ENCODE measurements at regions not wholly inside any gene's neighbourhood (a gene's known extent, or its start where the extent isn't known, plus 50 kb on each side); places are given as distances from the start of the nearest gene placed in this dataset.
A peak's percentile ranks its signal among the peaks of the same experiment; 100 is the strongest.

- no peak overlapping the region for H3K4me3 ChIP-seq (ENCODE audit: low read depth, low read length)
- TF ChIP-seq CTCF (IDR thresholded peaks at IDR 0.05; ENCODE audit: low read depth, low read length, missing control alignments) = no peak
- in situ Hi-C loops (cut with HindIII; ENCODE audit: low sequenced_read_pairs) = no loop called here
- DNase-seq (ENCODE audit: low read depth) = no peak
Measured at GRCh38 chr3:72158639-72159326, 373.8 kb upstream of the PROK2 start.

- DNase-seq (ENCODE audit: low read depth) = no peak
- in situ Hi-C loops (cut with HindIII; ENCODE audit: low sequenced_read_pairs) = no loop called here
- H3K4me3 ChIP-seq (ENCODE audit: low read depth, low read length) = no peak overlapping the region
- TF ChIP-seq CTCF (IDR thresholded peaks at IDR 0.05; ENCODE audit: low read depth, low read length, missing control alignments) = no peak
Measured at GRCh38 chr3:72157748-72158638, 373.0 kb upstream of the PROK2 start.

- peak; percentile 69 for DNase-seq (ENCODE audit: low read depth)
- no peak overlapping the region for H3K4me3 ChIP-seq (ENCODE audit: low read depth, low read length)
- TF ChIP-seq CTCF (IDR thresholded peaks at IDR 0.05; ENCODE audit: low read depth, low read length, missing control alignments) = no peak
- in situ Hi-C loops (cut with HindIII; ENCODE audit: low sequenced_read_pairs) = no loop called here
Measured at GRCh38 chr3:72155391-72156064, 370.6 kb upstream of the PROK2 start.

GRCh38 chr3:72154391-72155335 lies 369.7 kb upstream of the PROK2 start:
- in situ Hi-C loops (cut with HindIII; ENCODE audit: low sequenced_read_pairs) = no loop called here
- DNase-seq (ENCODE audit: low read depth) = no peak
- no peak overlapping the region for H3K4me3 ChIP-seq (ENCODE audit: low read depth, low read length)
- no peak for TF ChIP-seq CTCF (IDR thresholded peaks at IDR 0.05; ENCODE audit: low read depth, low read length, missing control alignments)

GRCh38 chr3:72153477-72154314 lies 368.7 kb upstream of the PROK2 start:
- in situ Hi-C loops (cut with HindIII; ENCODE audit: low sequenced_read_pairs) = no loop called here
- peak overlapping the region; percentile 6 for H3K4me3 ChIP-seq (ENCODE audit: low read depth, low read length)
- TF ChIP-seq CTCF (IDR thresholded peaks at IDR 0.05; ENCODE audit: low read depth, low read length, missing control alignments) = no peak
- DNase-seq (ENCODE audit: low read depth) = no peak
